Inferior parietal cortex (tissue), 1 donor: ENCODE measurements at regions not wholly inside any gene's neighbourhood (a gene's known extent, or its start where the extent isn't known, plus 50 kb on each side); places are given as distances from the start of the nearest gene placed in this dataset.

Experiments
- DNase-seq: peaks from one replicate; pipeline ENCODE4 v3.0.0-alpha.2; 2016; ENCODE audit errors: extremely low spot score

DNA sequence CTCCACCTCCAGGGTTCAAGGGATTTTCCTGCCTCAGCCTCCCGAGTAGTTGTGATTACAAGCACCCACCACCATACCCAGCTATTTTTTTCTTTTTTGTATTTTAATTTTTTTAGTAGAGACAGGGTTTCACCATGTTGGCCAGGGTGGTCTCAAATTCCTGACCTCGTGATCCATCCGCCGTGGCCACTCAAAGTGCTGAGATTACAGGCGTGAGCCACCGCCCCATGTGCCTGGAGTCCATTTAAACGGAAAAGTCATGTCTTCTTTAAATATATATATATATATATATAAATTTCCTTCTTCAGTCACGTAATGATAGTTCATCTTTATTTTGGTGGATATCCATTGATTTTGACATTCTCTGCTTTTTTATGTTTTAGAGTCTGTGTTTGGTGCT is 264.0 kb upstream of the PITX2 start:
- no peak for DNase-seq

- DNase-seq: no peak
Measured at GRCh38 chr4:110897784-110898183, 274.9 kb upstream of the PITX2 start.

DNA sequence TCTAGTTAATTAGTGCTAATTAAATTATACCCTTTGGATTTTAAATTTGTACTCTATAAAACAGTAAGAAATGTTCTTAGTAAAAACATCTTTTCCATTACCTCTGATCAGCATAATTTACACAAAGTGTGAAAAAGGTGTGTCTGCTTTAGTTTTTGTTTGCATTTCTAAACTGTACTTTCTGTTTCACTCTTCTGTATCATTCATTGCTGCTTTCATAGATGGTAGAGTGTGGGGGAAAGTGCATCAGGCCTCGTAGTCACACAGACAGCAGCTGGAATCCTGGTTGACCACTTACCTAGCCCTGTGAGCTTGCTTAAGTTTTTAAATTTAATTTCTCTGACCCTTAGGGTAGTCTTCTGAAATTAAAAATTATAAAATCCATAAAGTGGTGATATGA is 275.4 kb upstream of the PITX2 start:
- DNase-seq: no peak

DNA sequence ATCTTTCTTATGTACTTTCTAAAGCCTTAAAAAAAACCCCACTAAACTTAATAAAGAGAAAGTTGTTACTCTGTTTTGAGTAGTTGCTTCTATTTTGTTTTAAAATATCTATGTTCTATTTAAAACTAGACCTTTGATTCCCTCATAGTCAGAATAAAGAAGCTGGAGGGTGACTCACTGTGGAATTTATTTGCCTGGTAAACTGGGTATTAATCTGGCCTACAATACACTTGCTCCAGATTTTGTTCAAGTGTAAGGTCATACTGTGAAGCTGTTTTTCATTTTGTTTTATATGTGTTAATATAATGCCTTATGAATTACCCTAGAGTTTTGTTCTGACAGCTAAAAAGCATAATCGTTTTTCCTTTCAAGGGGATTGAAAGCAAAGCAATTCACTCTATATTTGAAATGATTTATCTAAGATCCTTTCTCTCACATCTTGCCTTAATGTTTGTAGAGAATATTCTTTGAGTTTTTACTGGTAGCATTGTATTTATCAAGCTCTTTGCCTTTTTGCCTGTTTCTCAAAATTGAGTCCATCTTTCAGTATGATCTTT is 277.4 kb upstream of the PITX2 start:
- no peak for DNase-seq

DNA sequence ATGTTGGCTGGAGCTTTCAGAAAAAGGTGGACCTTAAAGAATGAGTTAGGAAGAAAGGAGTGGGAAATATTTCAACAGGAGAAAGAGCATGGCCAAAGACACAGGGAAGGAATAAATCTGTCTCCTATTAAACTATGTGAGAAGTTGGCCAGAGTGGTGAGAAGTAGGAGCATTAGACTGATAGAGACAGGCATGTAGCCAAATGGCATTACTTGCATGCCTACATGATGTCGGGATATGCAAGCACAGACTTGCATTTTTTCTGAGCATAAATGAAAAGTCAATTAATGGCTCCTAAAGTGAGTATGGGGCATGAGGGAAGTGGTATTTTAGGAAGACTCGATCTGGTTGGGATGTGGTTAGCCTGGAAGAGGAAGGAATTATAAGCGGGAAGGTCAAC is 279.6 kb upstream of the PITX2 start:
- no peak for DNase-seq

DNA sequence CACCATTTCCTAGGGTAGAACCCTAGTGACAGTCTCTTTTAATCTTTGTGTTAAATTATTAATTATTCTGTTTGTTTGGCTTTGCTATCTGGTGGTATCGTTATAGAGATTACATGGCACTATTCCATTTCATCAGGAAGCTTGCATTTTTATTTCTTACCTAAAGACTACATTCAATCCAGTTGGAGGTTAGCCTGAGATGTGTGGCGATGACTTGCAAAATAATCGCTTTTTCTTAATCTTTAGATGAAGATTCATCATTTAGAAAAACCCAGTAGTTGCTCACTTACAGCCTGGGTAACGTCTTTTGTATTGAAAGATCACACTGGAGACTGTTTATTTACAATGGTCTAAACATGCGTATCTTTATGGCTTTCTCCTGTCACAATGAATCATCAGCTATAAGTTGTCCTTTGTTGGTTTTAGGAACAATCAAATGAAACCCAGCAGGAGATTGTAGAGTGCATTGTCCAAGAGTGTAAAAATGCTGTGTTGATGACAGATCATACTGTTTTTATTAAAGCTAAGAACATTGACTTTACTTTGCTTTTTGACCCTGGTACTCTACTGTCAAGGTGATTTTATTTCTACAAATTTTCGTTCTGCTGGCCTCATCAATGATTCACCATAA is 281.7 kb upstream of the PITX2 start:
- no peak for DNase-seq

DNA sequence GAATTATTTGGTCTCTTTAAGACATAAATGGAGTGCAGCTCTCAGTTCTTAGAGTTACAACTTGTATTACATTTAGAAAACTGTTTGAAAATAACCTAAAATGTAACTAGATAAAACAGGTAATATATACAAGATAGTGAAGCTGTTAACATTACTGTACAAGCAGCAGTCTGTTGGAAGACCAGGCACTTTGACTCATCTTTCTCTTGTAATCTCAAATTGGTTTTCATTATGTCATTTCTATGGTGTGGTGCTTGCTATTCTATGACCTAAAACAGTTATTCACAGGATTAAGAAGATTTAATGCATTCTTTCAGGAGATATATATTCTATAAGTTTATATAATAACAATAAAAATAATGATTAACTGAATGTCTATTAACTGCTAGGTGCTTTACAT is 282.5 kb upstream of the PITX2 start:
- DNase-seq: no peak

DNA sequence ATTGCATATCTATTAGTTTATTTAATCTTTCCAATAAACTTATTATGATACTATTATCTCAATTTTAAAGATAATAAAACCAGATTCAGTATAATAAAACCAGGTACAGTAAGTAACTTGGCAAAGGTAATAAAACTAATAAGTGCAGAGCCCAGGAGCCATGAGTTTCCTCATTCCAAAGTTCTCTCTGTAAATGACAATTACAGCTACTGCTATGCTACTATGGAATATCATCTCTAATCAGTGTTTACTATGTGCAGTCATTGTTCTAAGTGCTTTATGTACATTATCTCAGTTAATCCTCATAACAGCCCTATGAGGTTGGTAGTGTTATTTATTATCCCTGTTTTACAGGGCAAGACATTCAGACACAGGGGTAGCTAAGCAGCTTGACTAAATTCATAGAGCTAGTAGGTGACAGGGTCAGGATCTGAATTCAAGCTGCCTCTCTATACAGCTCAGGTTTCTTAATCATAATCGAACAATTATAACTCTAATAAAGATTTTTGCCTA is 285.0 kb upstream of the PITX2 start:
- DNase-seq: no peak

GRCh38 chr4:110914791-110915190 is 291.9 kb upstream of the PITX2 start:
- no peak for DNase-seq

DNA sequence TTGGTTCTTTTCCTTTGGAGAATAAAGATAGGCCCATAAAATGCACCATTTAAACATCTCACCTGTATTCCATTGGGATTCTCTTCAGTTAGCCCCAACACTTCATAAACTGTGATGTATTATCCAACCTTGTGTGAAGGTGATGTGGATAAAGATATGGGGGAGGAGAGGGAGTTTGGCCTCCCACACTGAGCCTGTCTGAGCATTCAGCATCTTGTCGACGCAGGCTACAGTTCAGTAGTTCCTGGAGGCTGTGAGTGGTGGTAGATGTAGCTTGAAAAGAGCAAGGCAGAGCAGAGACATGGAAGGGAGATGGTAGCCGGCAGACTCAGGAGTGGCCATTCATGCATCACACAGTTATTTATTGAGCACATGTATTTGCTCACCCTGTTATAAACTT is 292.4 kb upstream of the PITX2 start:
- no peak for DNase-seq

DNA sequence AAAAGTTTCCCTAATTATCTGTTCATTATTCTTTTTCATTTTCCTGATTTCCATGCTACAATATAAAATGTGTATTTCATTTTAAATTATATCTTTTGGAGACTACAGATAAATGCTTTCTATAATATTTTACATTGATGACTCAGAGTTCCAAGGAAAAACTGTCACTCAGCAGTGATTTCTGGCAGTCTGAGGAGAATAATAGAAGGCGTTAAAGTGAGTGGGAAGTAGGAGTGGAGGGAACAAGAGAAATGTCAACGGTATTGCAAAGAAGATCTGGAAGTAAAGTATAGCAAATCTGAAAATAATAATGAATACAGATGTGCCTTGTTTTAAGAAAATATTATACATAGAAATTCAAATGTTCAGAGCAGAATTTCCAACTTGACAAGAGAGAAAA is 293.6 kb upstream of the PITX2 start:
- no peak for DNase-seq

GRCh38 chr4:110917835-110918234 is 295.0 kb upstream of the PITX2 start:
- DNase-seq: no peak

DNA sequence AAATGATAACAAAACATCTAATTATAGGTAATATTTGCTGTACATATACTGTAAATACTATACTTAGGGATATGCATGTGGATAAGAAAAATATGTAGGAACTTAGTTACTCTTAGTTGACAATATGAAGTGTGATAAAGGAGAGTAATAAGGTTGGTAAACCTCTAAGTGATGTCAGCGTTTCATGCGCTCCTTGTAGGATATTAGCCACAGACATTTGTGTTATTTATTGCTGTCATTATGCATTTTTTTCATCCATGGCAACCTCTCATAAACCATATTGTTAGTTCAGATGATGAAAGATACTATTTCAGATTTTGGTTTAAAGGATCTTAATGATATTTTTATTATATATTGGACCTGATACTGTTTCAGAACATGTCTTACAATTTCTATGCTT is 298.1 kb upstream of the PITX2 start:
- DNase-seq: no peak

- no peak for DNase-seq
Measured at GRCh38 chr4:110924761-110925160, 301.9 kb upstream of the PITX2 start.

GRCh38 chr4:110926841-110927400 is 304.0 kb upstream of the PITX2 start:
- DNase-seq: no peak

DNA sequence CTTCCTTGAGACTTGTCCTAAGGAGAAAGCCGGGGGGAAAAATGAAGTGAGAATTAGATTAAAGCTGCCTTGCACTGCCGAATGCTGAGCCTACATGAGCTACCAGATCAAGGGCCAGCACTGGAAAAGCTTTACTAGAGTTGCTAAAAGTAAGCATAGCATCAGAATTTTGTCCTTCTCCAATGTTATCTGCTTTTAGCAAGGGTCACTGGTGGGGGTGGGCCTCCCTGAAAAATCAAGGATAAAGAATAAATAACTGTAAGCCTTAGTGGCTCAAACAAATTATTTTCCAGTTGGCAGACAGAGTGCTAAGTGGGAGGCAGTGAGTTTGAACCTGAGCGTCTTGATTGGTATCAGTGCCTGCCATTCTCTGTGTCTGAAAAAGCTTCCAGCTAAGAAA is 310.5 kb upstream of the PITX2 start:
- DNase-seq: no peak

DNA sequence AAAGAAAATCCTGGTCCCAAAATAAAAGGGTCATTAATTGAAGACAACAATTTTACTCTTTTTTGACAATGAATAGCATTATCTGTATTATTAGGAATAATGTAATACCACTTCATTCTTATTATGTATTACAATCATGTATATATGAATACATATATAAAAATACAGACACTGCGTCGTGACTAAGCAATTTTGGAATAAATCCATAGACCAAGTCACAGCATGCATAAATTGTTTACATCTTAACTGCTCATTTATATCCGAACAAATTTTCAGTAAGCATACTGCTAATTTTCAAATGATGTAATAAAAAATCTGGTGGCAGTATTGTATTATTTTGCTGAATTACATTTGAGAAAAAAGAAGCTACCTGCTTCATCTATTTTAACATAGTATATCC is 321.6 kb upstream of the PITX2 start:
- no peak for DNase-seq

DNA sequence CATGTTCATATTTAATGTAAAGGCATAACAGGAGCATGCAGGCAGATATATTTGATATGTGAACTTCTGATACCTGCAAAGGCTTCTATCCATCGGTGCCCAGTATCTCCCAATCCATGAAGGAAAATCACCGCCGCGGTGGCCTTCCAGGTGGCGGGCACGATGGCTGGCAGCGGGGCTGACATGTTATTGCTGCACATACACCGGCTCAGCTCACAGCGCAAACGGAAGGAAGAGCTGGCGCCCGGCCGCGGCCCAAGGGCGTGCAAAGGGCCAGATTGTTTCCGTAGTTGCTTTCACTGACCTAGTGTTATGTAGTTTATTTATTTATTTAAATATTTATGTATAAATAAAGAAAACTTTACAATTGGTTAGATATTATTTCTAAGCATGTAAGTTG is 322.7 kb upstream of the PITX2 start:
- DNase-seq: no peak

GRCh38 chr4:110949542-110949941 is 326.7 kb upstream of the PITX2 start:
- DNase-seq: no peak

- DNase-seq: no peak
Measured at GRCh38 chr4:110950731-110951130, 327.9 kb upstream of the PITX2 start.

- DNase-seq: no peak
Measured at GRCh38 chr4:110953191-110953590, 330.3 kb upstream of the PITX2 start.

DNA sequence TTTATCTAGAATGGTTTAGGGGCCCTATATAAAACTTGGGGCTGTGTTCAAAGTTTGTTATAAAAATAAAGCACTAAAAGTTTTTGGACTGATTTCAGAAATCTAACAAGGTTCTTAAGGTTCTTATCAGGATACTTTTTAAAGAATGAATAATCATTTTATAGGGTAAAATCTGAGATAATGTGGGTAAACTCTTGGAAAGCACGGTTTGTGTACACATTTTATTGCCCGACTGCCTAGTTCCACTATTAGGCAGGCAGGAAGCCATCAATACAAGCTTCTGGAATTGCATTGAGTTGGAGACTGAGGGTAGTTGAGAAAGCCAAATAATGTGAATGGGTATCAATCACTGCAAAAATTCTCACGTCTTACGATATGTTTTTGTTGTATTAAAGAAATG is 331.0 kb upstream of the PITX2 start:
- no peak for DNase-seq

GRCh38 chr4:110955748-110956147 is 332.9 kb upstream of the PITX2 start:
- DNase-seq: no peak
